Kidney glomerular epithelial cell (primary cell): ENCODE measurements at regions not wholly inside any gene's neighbourhood (a gene's known extent, or its start where the extent isn't known, plus 50 kb on each side); places are given as distances from the start of the nearest gene placed in this dataset.
"Not testable (repeated sequence)": the region's sequence is repeated elsewhere in the genome, so short reads cannot be mapped to it uniquely, and the experiment has no call there.

Source experiments
- DNase-seq: peaks from one replicate; lab custom pipeline; 2025; lab: John Stamatoyannopoulos, UW

DNA sequence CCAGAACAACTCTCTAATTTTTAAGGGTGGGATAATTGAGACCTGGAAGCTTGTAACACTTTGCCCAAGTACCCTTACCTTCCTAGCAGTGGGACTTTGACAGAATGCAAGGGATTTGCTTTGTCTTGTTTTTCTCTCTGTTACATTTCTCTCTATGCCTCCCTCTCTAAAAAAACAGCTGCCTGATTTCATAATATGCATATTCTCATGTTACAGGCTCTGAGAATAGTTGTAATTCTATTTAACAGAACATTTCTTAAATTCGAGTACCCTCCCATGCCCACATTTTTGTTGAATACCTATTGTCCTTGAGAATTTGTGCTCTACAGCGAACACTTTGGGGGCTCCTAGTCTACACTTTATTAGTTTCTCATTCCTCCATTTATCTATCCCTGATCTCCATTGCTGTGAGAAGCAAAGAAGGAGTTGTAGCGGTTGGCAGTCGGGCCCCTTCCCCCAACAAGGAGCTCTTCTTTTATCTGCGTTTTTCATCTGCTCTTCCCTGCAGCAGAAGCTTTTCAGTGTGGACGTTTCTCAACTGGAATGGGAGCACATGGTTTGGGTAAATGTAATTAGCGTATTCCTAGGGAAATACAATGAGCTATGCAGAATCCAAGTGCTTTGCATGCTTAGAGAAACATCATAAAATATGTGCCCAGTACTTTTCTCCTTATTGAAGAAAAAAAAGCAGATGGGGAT is 117.7 kb upstream of the CCDC90B start:
- DNase-seq, result no peak

- DNase-seq, result no peak
These were observed 115.5 kb upstream of the CCDC90B start for GRCh38 chr11:83401506-83402225.

DNA sequence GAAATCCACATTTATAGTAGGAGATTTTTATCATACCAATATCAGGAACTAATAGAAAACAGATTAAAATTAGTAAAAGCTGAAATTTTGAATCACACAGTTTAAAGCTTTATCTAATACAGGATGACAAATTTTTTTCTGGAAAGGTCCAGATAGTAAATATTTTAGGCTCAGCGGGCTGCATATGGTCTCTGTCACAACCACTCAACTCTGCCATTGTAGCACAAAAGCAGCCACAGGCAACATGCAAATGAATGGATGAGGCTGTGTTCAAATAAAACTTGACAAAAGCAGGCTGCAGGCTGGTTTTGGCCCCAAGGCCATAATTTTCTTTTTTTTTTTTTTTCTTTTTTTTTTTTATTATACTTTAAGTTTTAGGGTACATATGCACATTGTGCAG is 108.2 kb upstream of the CCDC90B start:
- DNase-seq, result no peak

DNA sequence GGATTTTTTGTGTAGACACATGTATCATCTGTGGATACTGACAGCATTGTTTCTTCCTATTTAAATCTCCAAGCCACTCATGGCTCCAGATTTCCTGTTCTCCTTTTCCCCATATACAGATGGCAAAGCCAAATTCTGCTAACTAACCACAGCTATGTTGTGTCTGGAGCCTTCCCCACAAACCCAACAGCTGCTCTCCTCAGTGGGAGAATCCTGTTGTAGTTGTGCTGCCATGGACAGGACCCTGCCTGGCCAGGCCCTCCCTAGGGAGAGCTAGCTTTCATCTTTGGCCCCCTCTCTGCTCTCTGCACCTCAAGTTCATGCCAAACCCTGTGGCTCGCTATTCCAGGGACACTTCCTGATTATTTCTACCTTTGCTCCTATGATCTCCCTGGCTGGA is 106.4 kb upstream of the CCDC90B start:
- DNase-seq, result no peak

- no peak for DNase-seq
These were observed 103.8 kb upstream of the CCDC90B start for GRCh38 chr11:83389975-83390374.

- not testable (repeated sequence) for DNase-seq
These were observed 97.7 kb upstream of the CCDC90B start for GRCh38 chr11:83383838-83384237.

DNA sequence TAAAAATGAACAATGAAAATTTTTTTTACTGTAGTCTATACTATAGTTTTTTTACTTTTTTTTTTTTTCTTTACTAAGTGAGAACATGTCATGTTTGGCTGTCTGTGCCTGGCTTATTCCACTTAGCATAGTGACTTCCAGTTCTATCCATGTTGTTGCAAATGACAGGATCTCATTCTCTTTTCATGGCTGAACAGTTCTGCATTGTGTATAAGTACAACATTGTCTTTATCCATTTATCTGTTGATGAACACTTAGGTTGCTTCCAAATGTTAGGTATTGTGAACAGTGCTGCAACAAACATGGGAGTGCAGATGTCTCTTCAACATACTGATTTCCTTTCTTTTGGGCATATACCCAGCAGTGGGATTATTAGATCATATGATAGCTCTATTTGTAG is 88.1 kb upstream of the CCDC90B start:
- no peak for DNase-seq

- DNase-seq, result no peak
These were observed 85.3 kb upstream of the CCDC90B start for GRCh38 chr11:83371489-83371888.

DNA sequence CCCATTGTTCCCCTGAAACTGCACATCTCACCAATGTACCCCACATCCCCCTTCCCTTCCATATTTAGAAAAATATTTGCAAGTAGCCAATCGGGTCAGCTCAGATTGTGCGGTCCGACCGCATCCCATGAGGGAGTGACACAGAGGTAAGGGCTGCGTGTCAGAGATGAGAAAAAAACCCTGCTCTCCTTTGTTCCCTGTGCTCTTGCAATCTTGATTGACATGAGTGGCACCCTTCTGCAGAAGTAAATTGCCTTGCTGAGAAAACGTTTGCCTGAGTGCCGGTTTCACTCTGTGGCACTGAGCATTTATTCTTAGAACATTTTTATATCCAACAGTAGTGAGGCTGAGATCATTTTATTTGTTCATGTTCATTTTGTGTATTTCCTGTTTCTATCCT is 81.6 kb upstream of the CCDC90B start:
- no peak for DNase-seq

GRCh38 chr11:83364500-83365045 is 78.4 kb upstream of the CCDC90B start:
- no peak for DNase-seq

DNA sequence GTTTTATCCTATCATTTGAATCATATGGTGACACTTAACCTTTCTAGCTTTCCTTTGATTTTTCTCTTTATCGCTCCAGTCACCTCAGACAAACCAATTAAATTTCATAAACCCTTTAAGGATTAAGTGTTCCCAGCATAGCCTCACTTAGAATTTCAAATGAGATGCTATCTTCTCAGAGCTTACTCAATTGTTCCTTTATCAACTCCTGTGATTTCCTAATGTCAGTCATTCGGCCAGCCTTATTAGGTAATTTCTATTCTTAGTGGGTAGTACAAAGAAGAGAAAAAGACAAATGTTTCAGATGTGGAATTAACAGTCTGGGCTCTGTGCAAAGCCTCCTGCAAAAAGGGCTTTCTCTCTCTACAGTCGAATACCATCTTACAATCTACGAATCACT is 77.1 kb upstream of the CCDC90B start:
- DNase-seq, result no peak

DNA sequence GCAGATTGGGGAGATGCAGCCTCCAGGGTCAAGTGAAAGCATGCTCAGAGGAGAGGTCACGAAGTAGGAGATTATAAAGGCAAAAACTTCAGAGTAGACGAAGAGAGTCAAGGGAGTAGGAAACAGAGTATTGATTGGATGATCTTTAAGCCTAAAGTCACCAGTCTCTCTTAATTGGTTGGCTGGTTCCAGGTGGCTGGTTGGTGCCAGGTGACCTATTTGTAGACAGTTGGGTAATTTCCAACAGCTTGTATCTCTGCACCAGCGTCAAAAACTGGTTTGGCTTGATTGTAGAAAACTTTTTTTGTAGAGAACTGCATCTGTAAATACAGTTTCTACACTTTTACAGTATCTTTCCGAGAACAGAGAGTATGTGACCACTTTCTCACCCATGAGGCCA is 75.7 kb upstream of the CCDC90B start:
- no peak for DNase-seq

GRCh38 chr11:83355391-83355790 is 69.2 kb upstream of the CCDC90B start:
- no peak for DNase-seq

DNA sequence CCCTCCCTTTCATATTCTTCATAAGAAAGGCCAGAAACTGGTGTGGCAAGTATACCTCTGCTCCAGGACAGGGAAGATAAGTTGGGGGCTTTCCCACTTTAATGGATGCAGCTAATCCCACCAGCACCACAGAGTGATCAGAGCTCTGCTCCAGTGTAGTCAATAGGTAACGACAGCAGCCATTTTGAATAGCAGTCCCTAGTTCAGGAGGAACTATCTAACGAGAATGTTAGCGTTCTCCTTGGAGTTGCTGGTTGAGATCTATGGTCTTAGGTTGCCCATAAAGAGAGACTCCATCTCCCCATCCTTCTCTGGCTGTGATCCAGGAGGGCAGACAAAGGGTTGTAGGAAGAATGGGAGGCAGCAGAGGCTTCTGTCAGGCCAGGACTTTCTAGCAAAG is 64.0 kb upstream of the CCDC90B start:
- DNase-seq, result no peak

GRCh38 chr11:83349296-83349695 is 63.1 kb upstream of the CCDC90B start:
- DNase-seq, result no peak

GRCh38 chr11:83346706-83347105 is 60.5 kb upstream of the CCDC90B start:
- DNase-seq, result not testable (repeated sequence)

DNA sequence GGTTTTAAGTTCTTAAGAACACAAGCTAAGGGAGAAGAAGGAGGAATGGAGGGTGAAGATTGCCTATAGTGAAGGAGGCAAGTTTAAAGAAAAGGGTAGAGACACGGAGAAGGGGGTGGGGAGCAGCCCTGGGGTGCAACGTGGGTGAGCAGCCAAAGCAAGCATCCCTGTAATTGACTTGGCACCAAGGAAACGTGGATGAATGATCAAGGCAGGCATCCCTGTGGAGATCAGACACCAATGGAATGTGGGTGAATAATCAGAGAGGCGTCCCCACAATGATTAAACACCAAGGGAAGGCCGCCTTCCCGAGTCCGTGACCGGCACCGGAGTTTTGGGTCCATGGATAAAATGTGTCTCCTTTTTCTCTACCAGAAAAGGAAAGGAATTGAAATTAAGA is 58.4 kb upstream of the CCDC90B start:
- DNase-seq, result peak; percentile 17

DNA sequence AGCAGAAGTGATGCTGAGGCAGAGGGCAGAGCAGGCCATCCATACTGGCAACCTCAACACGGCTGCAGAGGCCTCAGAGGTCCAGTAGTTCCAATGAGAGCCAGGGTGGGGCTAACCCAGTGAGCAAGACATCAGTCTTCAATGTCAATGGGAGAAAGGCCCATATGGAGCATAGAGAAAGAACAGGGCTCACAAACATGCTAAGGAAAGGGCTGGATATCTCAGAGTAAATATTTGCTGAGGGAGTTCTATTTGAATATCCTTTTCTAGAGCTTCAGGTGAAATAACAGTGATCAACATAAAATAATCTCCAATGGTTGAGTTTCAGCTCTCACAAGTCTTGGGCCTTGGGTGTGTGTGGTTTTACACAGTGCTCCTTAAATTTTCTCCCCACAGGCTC is 50.8 kb upstream of the CCDC90B start:
- DNase-seq, result no peak
